Neural cell (in vitro differentiated cells): ENCODE measurements at regions not wholly inside any gene's neighbourhood (a gene's known extent, or its start where the extent isn't known, plus 50 kb on each side); places are given as distances from the start of the nearest gene placed in this dataset.

Source experiments
- H2AFZ ChIP-seq: fragments of 200-600, 300-800 bp; sonication (generic), shearing (Covaris generic); 2 replicates; pipeline ENCODE4 v1.6.0; 2014; ENCODE audit warnings: low read depth, mild to moderate bottlenecking, antibody characterized with exemption, low read length, moderate library complexity
- H3F3A ChIP-seq: fragments of 200-600 bp; shearing (Covaris generic); 2 replicates; pipeline ENCODE4 v1.6.1; 2016; ENCODE audit warnings: mild to moderate bottlenecking, moderate library complexity, mixed read lengths, antibody characterized with exemption, low read length; ENCODE audit not compliant: insufficient read depth, poor library complexity, severe bottlenecking
- H3K27ac ChIP-seq: fragments of 200-600, 300-800 bp; sonication (generic), shearing (Covaris generic); 2 replicates; pipeline ENCODE4 v1.5.1; 2014; ENCODE audit warnings: mild to moderate bottlenecking, low read length, moderate library complexity
- H3K27me3 ChIP-seq: fragments of 300-800, 200-600 bp; sonication (generic), shearing (Covaris generic); 2 replicates; pipeline ENCODE4 v1.6.0; 2014; ENCODE audit warnings: mild to moderate bottlenecking, low read depth, low read length, moderate library complexity; ENCODE audit not compliant: insufficient read depth
- H3K36me3 ChIP-seq: fragments of 300-800, 200-600 bp; sonication (generic), shearing (Covaris generic); 2 replicates; pipeline ENCODE4 v1.5.1; 2014; ENCODE audit warnings: mild to moderate bottlenecking, antibody characterized with exemption, low read length, moderate library complexity; ENCODE audit not compliant: insufficient read depth
- H3K4me2 ChIP-seq: fragments of 300-800, 200-600 bp; sonication (generic), shearing (Covaris generic); 2 replicates; pipeline ENCODE4 v1.6.0; 2014; ENCODE audit warnings: mild to moderate bottlenecking, low read length
- H3K4me3 ChIP-seq: fragments of 300-800, 200-600 bp; sonication (generic), shearing (Covaris generic); 2 replicates; pipeline ENCODE4 v1.5.1; 2014; ENCODE audit warnings: mild to moderate bottlenecking, low read length, moderate library complexity
- H3K79me2 ChIP-seq: fragments of 200-600 bp; shearing (Covaris generic); replicated peaks from 2 replicates; pipeline ENCODE4 v1.6.0; 2014; ENCODE audit warnings: mild to moderate bottlenecking, low read length, moderate library complexity; ENCODE audit not compliant: insufficient read depth
- H3K9ac ChIP-seq: fragments of 300-800, 200-600 bp; sonication (generic), shearing (Covaris generic); 2 replicates; pipeline ENCODE4 v1.6.1; 2016; ENCODE audit warnings: mild to moderate bottlenecking, low read length, mixed read lengths
- H3K9me2 ChIP-seq: fragments of 200-600 bp; shearing (Covaris generic); 2 replicates; pipeline ENCODE4 v1.6.1; 2016; ENCODE audit warnings: mild to moderate bottlenecking, low read length, mixed read lengths; ENCODE audit not compliant: insufficient read depth
- H3K9me3 ChIP-seq: fragments of 200-600, 300-800 bp; sonication (generic), shearing (Covaris generic); 2 replicates; pipeline ENCODE4 v1.6.1; 2016; ENCODE audit warnings: mild to moderate bottlenecking, mixed run types, low read length, moderate library complexity, mixed read lengths
- H4K20me1 ChIP-seq: fragments of 200-600 bp; shearing (Covaris generic); 2 replicates; pipeline ENCODE4 v1.6.1; 2016; ENCODE audit warnings: mild to moderate bottlenecking, mixed run types; ENCODE audit not compliant: insufficient read depth
- EZH2 ChIP-seq: fragments of 200-600, 300-800 bp; shearing (Covaris generic), sonication (generic); IDR thresholded peaks from 2 replicates; pipeline ENCODE4 v1.6.1; 2014; ENCODE audit warnings: antibody characterized with exemption, low read length, borderline replicate concordance, mild to moderate bottlenecking; ENCODE audit not compliant: insufficient read depth, poor library complexity, severe bottlenecking
- MXI1 ChIP-seq: fragments of 450-650 bp; conservative IDR thresholded peaks from 2 replicates; pipeline ENCODE4 v1.6.1; 2014; ENCODE audit warnings: antibody characterized with exemption, mild to moderate bottlenecking; ENCODE audit not compliant: poor library complexity, severe bottlenecking
- POLR2AphosphoS5 ChIP-seq: IDR thresholded peaks from 2 replicates; pipeline ENCODE4 v1.6.1; 2012
- RAD21 ChIP-seq: fragments of 450-650 bp; conservative IDR thresholded peaks from 2 replicates; pipeline ENCODE4 v1.6.1; 2014; ENCODE audit warnings: antibody characterized with exemption, mild to moderate bottlenecking, moderate library complexity
- TAF1 ChIP-seq: IDR thresholded peaks from 2 replicates; pipeline ENCODE4 v1.6.1; 2012; ENCODE audit warnings: low read depth
- TF ChIP-seq, protein P1 (sequence below): fragments of 450-650 bp; IDR thresholded peaks from 2 replicates; pipeline ENCODE4 v1.5.1; 2014; ENCODE audit warnings: antibody characterized with exemption, mild to moderate bottlenecking, moderate library complexity; ENCODE audit not compliant: poor library complexity, severe bottlenecking

DNA sequence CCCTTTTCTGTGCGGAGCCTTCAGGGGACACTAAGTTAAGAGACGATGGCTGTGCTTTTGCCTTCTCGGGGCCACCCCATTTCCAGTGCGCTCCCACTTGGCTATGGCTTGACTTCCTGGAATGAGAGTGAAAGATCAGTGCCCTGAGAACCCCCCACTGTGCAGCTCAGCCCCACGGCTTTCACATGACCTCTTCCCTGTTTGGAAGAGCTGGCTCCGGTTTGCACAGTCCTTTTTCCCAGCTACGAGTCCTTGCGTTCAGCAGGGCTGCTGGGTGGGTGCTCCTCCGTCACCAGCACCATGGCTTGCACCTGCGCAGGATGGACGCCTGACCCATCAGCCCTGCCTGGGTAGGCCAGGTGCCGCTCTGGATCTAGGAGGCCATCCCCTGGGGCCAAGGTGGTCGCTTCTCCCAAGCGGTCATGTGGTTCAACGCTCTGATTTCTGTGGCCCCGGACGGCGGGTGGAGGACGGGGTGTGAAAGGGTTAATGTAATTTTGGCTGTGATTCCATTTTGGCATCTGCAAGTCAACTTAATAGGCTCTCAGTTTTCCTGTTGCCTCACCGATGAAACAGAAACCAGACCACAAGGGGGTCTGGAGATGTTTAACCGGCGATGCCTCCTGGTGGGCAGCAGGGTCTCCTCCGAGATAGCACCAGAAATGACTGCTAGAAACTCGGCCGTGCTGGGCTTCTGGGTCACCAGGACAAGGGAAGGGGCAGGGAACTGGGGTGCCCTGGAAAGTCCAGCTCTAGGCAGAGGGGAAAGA, 113.1 kb upstream of the HAAO start:
- no peaks in the 10 kb centered on the region for H3K9me3 ChIP-seq
- no peak overlapping the region for H3K4me2 ChIP-seq
- H2AFZ ChIP-seq = no peak overlapping the region
- no peak overlapping the region for H3K9ac ChIP-seq
- H3F3A ChIP-seq = no peaks in the 10 kb centered on the region
- H4K20me1 ChIP-seq = no peaks in the 10 kb centered on the region
- no peaks in the 10 kb centered on the region for H3K27me3 ChIP-seq
- no peaks in the 10 kb centered on the region for H3K9me2 ChIP-seq
- TF ChIP-seq EZH2 (no peak), RAD21 (no peak), MXI1 (no peak), TAF1 (no peak)
- TF ChIP-seq, protein P1, sequence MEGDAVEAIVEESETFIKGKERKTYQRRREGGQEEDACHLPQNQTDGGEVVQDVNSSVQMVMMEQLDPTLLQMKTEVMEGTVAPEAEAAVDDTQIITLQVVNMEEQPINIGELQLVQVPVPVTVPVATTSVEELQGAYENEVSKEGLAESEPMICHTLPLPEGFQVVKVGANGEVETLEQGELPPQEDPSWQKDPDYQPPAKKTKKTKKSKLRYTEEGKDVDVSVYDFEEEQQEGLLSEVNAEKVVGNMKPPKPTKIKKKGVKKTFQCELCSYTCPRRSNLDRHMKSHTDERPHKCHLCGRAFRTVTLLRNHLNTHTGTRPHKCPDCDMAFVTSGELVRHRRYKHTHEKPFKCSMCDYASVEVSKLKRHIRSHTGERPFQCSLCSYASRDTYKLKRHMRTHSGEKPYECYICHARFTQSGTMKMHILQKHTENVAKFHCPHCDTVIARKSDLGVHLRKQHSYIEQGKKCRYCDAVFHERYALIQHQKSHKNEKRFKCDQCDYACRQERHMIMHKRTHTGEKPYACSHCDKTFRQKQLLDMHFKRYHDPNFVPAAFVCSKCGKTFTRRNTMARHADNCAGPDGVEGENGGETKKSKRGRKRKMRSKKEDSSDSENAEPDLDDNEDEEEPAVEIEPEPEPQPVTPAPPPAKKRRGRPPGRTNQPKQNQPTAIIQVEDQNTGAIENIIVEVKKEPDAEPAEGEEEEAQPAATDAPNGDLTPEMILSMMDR = no peak
- H3K79me2 ChIP-seq = no peaks in the 10 kb centered on the region
- no peak overlapping the region for H3K4me3 ChIP-seq
- no peak overlapping the region for H3K27ac ChIP-seq
- H3K36me3 ChIP-seq = no peaks in the 10 kb centered on the region

DNA sequence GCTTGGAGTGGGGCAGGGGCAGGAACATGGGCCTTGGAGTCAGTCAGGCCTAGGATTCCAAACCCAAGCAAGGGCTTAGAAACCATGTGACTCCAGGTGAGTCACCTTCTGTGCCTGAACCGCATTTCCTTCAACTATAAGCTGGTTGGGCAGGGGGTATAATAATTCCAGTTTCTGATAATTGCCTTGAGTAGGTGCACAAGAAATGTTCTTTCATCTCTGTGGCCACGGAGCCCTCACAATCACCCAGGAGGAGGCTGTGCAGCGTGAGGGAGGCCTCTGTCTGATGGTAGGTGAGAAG, 112.1 kb upstream of the HAAO start:
- H2AFZ ChIP-seq = no peak overlapping the region
- no peaks in the 10 kb centered on the region for H3K9me2 ChIP-seq
- no peaks in the 10 kb centered on the region for H3F3A ChIP-seq
- H3K27ac ChIP-seq = no peak overlapping the region
- no peaks in the 10 kb centered on the region for H4K20me1 ChIP-seq
- H3K9ac ChIP-seq = no peak overlapping the region
- H3K4me3 ChIP-seq = no peak overlapping the region
- H3K36me3 ChIP-seq = no peaks in the 10 kb centered on the region
- H3K4me2 ChIP-seq = no peak overlapping the region
- TF ChIP-seq POLR2AphosphoS5 = no peak
- H3K9me3 ChIP-seq = no peaks in the 10 kb centered on the region
- H3K27me3 ChIP-seq = no peaks in the 10 kb centered on the region
- no peaks in the 10 kb centered on the region for H3K79me2 ChIP-seq

DNA sequence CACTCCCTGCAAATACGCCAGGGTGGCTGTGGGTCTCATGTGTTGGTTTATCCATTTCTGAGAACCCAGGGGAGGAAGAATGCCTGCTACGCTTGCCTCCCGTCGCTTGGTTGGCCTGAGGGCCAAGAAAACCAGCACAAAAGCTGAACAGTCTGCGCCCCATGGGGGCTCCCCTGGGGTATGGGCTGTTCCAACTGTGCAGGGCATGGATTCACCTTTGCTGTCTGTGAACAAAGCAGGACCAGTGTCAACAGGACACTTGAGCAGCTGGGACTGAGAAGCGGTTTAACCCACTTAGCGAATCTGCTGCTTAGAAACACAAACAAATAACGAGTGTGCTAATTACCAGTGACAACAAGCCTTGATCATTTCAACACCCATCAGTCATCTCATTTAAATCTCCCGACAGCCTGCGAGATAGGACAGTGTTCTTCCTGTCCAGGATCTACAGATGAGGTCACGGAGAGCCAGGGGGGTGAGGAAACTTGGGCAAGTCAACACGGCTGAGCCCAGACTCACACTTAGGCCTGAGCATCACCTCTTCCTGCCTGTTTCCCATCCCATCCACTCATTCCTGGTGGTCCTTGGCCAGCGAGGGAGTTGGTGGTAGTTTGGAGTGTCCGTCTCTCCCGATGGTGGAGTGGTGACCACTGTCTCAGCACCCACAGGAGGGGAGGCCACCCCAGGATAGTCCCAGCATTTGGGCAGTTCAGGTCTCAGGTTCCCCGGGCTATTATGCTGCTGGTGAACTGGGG, 111.6 kb upstream of the HAAO start:
- no peaks in the 10 kb centered on the region for H3F3A ChIP-seq
- H3K27ac ChIP-seq = no peak overlapping the region

More for the DNA sequence above, 111.6 kb upstream of the HAAO start:
- Histone ChIP-seq H3K9ac (no peak overlapping the region), H3K27me3 (no peaks in the 10 kb centered on the region), H3K79me2 (no peaks in the 10 kb centered on the region), H2AFZ (no peak overlapping the region), H3K4me2 (no peak overlapping the region), H4K20me1 (no peaks in the 10 kb centered on the region), H3K36me3 (no peaks in the 10 kb centered on the region), H3K9me3 (no peaks in the 10 kb centered on the region), H3K4me3 (no peak overlapping the region), H3K9me2 (no peaks in the 10 kb centered on the region)
- no peak for TF ChIP-seq MXI1
- TF ChIP-seq TAF1 = no peak
